AG04450 (cell line): ENCODE measurements at regions not wholly inside any gene's neighbourhood (a gene's known extent, or its start where the extent isn't known, plus 50 kb on each side); places are given as distances from the start of the nearest gene placed in this dataset.

ENCODE experiments used
- CTCF ChIA-PET: fragments of 300-600, 350-600 bp; formaldehyde crosslinking; extraction: SDS; loops from one replicate; lab custom pipeline; 2022; ENCODE audit warnings: antibody characterized with exemption, inconsistent platforms; lab: Charles Lee
- POLR2A ChIA-PET: fragments of 350-600 bp; formaldehyde crosslinking; extraction: SDS; loops from one replicate; lab custom pipeline; 2021; ENCODE audit warnings: antibody characterized with exemption, inconsistent platforms; lab: Yijun Ruan, JAX
- DNase-seq: peaks from one replicate; pipeline ENCODE4 v3.0.0-alpha.2; 2011; ENCODE audit warnings: low read depth, low spot score
- H3K27ac ChIP-seq: one replicate; pipeline ENCODE4 v1.5.1; 2012; ENCODE audit warnings: low read depth, low read length, control low read depth
- H3K27me3 ChIP-seq: one replicate; pipeline ENCODE4 v1.6.0; 2012; ENCODE audit warnings: low read length; ENCODE audit not compliant: control insufficient read depth, insufficient read depth
- H3K4me3 ChIP-seq: 2 replicates; pipeline ENCODE4 v1.5.1; 2011; ENCODE audit warnings: mild to moderate bottlenecking, low read depth, low read length, control low read depth
- H3K9me3 ChIP-seq: 2 replicates; pipeline ENCODE4 v1.5.1; 2012; ENCODE audit warnings: low read length; ENCODE audit not compliant: control insufficient read depth, insufficient read depth
- CTCF ChIP-seq: IDR thresholded peaks from 2 replicates; pipeline ENCODE4 v1.5.1; 2011; ENCODE audit warnings: low read depth, low read length, control low read depth, inconsistent platforms

- H3K4me3 ChIP-seq, result no peak overlapping the region
- CTCF ChIA-PET, result interaction anchor here (2.8 kb wide), 1 partner anchor 33 kb away, joined by 8 read pairs; no protein-coding TSS in a partner anchor
These were observed 179.9 kb upstream of the PFN2 start for GRCh38 chr3:150150633-150151032.

GRCh38 chr3:150149651-150150051 is 179.0 kb upstream of the PFN2 start:
- no peak overlapping the region for H3K27ac ChIP-seq
- no peaks in the 10 kb centered on the region for H3K9me3 ChIP-seq
- H3K4me3 ChIP-seq, result no peak overlapping the region
- peak; percentile 61 for DNase-seq
- no peaks in the 10 kb centered on the region for H3K27me3 ChIP-seq
- ChIA-PET CTCF (interaction anchor here (1.0 to 2.8 kb wide), 2 partner anchors 34 to 270 kb away, joined by 3 to 8 read pairs; no protein-coding TSS in a partner anchor), POLR2A (interaction anchor here (0.6 to 2.6 kb wide), 2 partner anchors 27 to 179 kb away, joined by 4 to 17 read pairs; partner anchors contain the start of gene PFN2)
- no peak for TF ChIP-seq CTCF

More at GRCh38 chr3:150150633-150151032, 179.9 kb upstream of the PFN2 start:
- Histone ChIP-seq H3K9me3 (no peaks in the 10 kb centered on the region), H3K27ac (no peak overlapping the region), H3K27me3 (no peaks in the 10 kb centered on the region)
- POLR2A ChIA-PET, result no interaction called here
- no peak for DNase-seq
- no peak for TF ChIP-seq CTCF

GRCh38 chr3:150148227-150148626 is 177.5 kb upstream of the PFN2 start:
- POLR2A ChIA-PET, result interaction anchor here (0.6 to 2.6 kb wide), 12 partner anchors 13 to 261 kb away, joined by 3 to 17 read pairs (median 4); partner anchors contain the start of genes PFN2 and TSC22D2
- CTCF ChIA-PET, result interaction anchor here (0.9 to 2.8 kb wide), 3 partner anchors 14 to 181 kb away, joined by 3 to 8 read pairs (median 4); no protein-coding TSS in a partner anchor
- Histone ChIP-seq H3K4me3 (peak overlapping the region; percentile 47), H3K27me3 (no peaks in the 10 kb centered on the region), H3K9me3 (no peaks in the 10 kb centered on the region), H3K27ac (peak overlapping the region; percentile 92)
- no peak for TF ChIP-seq CTCF
- DNase-seq, result no peak

GRCh38 chr3:150147776-150148175 is 177.1 kb upstream of the PFN2 start:
- no peak for TF ChIP-seq CTCF
- ChIA-PET CTCF (interaction anchor here (0.9 to 1.6 kb wide), 3 partner anchors 13 to 180 kb away, joined by 3 to 11 read pairs (median 4); no protein-coding TSS in a partner anchor), POLR2A (interaction anchor here (0.6 to 2.6 kb wide), 13 partner anchors 13 to 262 kb away, joined by 3 to 17 read pairs (median 4); partner anchors contain the start of genes PFN2 and TSC22D2)
- H3K27me3 ChIP-seq, result no peaks in the 10 kb centered on the region
- H3K4me3 ChIP-seq, result peak overlapping the region; percentile 47
- peak overlapping the region; percentile 92 for H3K27ac ChIP-seq
- no peaks in the 10 kb centered on the region for H3K9me3 ChIP-seq
- DNase-seq, result peak; percentile 80
